ENCODE measurements at regions not wholly inside any gene's neighbourhood (a gene's known extent, or its start where the extent isn't known, plus 50 kb on each side); places are given as distances from the start of the nearest gene placed in this dataset.
A peak's percentile ranks its signal among the peaks of the same experiment; 100 is the strongest.
"Not testable (repeated sequence)": the region's sequence is repeated elsewhere in the genome, so short reads cannot be mapped to it uniquely, and the experiment has no call there.

- no peak for DNase-seq
Measured at GRCh38 chr9:21708856-21709255, 93.6 kb upstream of the MTAP start.

GRCh38 chr9:21709464-21710058 lies 92.9 kb upstream of the MTAP start:
- peak; percentile 73 for DNase-seq

- no peak for DNase-seq
Measured at GRCh38 chr9:21710548-21711191, 91.8 kb upstream of the MTAP start.

- DNase-seq: no peak
Measured at GRCh38 chr9:21711504-21711903, 90.9 kb upstream of the MTAP start.

GRCh38 chr9:21715408-21715807 lies 87.0 kb upstream of the MTAP start:
- no peak for DNase-seq

- no peak for DNase-seq
Measured at GRCh38 chr9:21720758-21721157, 81.7 kb upstream of the MTAP start.

GRCh38 chr9:21727411-21727810 lies 75.0 kb upstream of the MTAP start:
- DNase-seq: not testable (repeated sequence)

- no peak for DNase-seq
Measured at GRCh38 chr9:21728781-21729180, 73.7 kb upstream of the MTAP start.

GRCh38 chr9:21729648-21730047 lies 72.8 kb upstream of the MTAP start:
- no peak for DNase-seq

GRCh38 chr9:21730899-21731298 lies 71.5 kb upstream of the MTAP start:
- no peak for DNase-seq

GRCh38 chr9:21741151-21741550 lies 61.3 kb upstream of the MTAP start:
- no peak for DNase-seq

- DNase-seq: no peak
Measured at GRCh38 chr9:21744320-21744719, 58.1 kb upstream of the MTAP start.

- no peak for DNase-seq
Measured at GRCh38 chr9:21744841-21745240, 57.6 kb upstream of the MTAP start.

- DNase-seq: no peak
Measured at GRCh38 chr9:21746550-21746949, 55.9 kb upstream of the MTAP start.

- DNase-seq: no peak
Measured at GRCh38 chr9:21747175-21747574, 55.3 kb upstream of the MTAP start.

GRCh38 chr9:21750021-21750735 lies 52.3 kb upstream of the MTAP start:
- no peak for DNase-seq

GRCh38 chr9:21751998-21752397 lies 50.4 kb upstream of the MTAP start:
- DNase-seq: no peak
